Thyroid gland (tissue), 4 donors: ENCODE measurements at regions not wholly inside any gene's neighbourhood (a gene's known extent, or its start where the extent isn't known, plus 50 kb on each side); places are given as distances from the start of the nearest gene placed in this dataset.
"Not testable (repeated sequence)": the region's sequence is repeated elsewhere in the genome, so short reads cannot be mapped to it uniquely, and the experiment has no call there.

ENCODE experiments used
- DNase-seq, 2 donors: peaks; one replicate each; pipeline ENCODE4 v3.0.0-alpha.2; 2019
- H3K27ac ChIP-seq, 3 donors: fragments of 200-600 bp; sonication (generic); 1 replicate in 2 of 3; 2 replicates in 1 of 3; pipeline ENCODE4 v1.5.1; 2016 to 2019; ENCODE audit warnings: mild to moderate bottlenecking in 1 of 3, moderate library complexity in 1 of 3
- H3K27me3 ChIP-seq: fragments of 200-600 bp; sonication (generic); one replicate; pipeline ENCODE4 v1.5.1; 2019
- H3K36me3 ChIP-seq, 2 donors: fragments of 200-600 bp; sonication (generic); one replicate each; pipeline ENCODE4 v1.5.1; 2016 to 2019
- H3K4me1 ChIP-seq, 2 donors: fragments of 200-600 bp; sonication (generic); one replicate each; pipeline ENCODE4 v1.5.1; 2017 to 2019
- H3K4me3 ChIP-seq, 3 donors: fragments of 200-600 bp; sonication (generic); replicated peaks in 1 of 3; 1 replicate in 2 of 3; 2 replicates in 1 of 3; pipeline ENCODE4 v1.5.1; 2016; ENCODE audit warnings: mild to moderate bottlenecking in 1 of 3
- H3K9me3 ChIP-seq: fragments of 200-600 bp; sonication (generic); one replicate; pipeline ENCODE4 v1.5.1; 2017
- POLR2A ChIP-seq, 2 donors: fragments of 450-650 bp; IDR thresholded peaks; one replicate each; pipeline ENCODE4 v1.6.1; 2017; ENCODE audit warnings: antibody characterized with exemption in 2 of 2, mild to moderate bottlenecking in 2 of 2, moderate library complexity in 1 of 2
- WGBS, 2 donors: methylation state at CpG; one replicate each; pipeline ENCODE4 v1.1.5; 2017; 5-methylcytosine and 5-hydroxymethylcytosine counted together
- intact Hi-C: fragments of 100-400 bp; cut with DNase I; formaldehyde crosslinking; loops from one replicate; pipeline ENCODE4 v1.15.1; 2023
- TF ChIP-seq, protein P1 (sequence below), 6 experiments: fragments of 200-600 bp in 3 of 6; fragments of 450-650 bp in 3 of 6; sonication (generic) in 3 of 6; IDR thresholded peaks; one replicate each; pipeline ENCODE4 v1.5.1; 2016 to 2019; ENCODE audit warnings: antibody characterized with exemption in 6 of 6, mild to moderate bottlenecking in 2 of 6, inconsistent platforms in 1 of 6, moderate library complexity in 1 of 6

DNA sequence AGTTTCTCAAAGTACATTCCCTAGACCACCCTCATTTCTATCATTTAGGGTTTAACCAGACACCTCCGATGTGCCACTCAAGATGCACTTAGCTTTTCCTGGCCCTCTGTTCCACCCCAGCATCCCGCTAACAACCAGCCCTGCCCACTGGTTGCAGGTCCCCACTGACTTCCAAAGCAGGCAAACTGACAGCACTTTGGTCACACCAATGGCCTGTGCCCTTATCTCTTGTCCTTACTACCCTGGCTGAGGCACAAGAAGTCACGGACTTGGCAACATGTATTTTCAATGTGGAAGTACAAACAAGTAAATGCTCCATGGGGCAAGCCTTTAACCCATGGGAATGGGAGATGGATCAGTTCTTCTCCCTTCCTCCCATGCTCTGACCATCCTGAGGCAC lies 357.1 kb downstream of the OMA1 start:
- H3K9me3 ChIP-seq = no peaks in the 10 kb centered on the region
- no peak overlapping the region for H3K27ac ChIP-seq
- no peak overlapping the region for H3K4me3 ChIP-seq
- WGBS, 2 donors = 83 to 84% methylated on average over 3 of the region's 3 CpGs
- no peaks in the 10 kb centered on the region for H3K27me3 ChIP-seq
- no peak for DNase-seq
- intact Hi-C loops = no loop called here
- TF ChIP-seq POLR2A (IDR thresholded peaks at IDR 0.05) = no peak
- TF ChIP-seq, protein P1, sequence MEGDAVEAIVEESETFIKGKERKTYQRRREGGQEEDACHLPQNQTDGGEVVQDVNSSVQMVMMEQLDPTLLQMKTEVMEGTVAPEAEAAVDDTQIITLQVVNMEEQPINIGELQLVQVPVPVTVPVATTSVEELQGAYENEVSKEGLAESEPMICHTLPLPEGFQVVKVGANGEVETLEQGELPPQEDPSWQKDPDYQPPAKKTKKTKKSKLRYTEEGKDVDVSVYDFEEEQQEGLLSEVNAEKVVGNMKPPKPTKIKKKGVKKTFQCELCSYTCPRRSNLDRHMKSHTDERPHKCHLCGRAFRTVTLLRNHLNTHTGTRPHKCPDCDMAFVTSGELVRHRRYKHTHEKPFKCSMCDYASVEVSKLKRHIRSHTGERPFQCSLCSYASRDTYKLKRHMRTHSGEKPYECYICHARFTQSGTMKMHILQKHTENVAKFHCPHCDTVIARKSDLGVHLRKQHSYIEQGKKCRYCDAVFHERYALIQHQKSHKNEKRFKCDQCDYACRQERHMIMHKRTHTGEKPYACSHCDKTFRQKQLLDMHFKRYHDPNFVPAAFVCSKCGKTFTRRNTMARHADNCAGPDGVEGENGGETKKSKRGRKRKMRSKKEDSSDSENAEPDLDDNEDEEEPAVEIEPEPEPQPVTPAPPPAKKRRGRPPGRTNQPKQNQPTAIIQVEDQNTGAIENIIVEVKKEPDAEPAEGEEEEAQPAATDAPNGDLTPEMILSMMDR (IDR thresholded peaks at IDR 0.05) = no peak
- no peaks in the 10 kb centered on the region for H3K36me3 ChIP-seq
- no peaks in the 10 kb centered on the region for H3K4me1 ChIP-seq

DNA sequence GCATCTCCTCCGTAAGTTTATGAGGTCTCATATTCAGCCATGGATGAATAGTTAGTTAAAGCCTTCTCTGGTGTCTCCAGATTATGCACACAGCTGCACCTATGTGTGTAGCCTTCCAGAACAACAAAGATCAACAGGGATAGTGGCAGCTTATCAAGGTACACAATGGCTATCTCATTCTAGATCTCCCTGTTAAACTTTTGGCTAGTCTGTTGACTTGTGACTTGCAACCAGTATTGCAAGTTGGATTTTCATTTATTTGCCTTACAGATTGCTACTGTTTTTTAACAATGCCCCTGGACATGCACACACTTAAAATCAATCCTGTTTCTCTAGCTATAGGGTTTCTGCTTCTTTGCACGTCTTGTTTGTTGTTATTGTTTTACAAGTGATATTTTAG lies 363.2 kb downstream of the OMA1 start:
- 33 to 34% methylated on average over 2 of the region's 2 CpGs for WGBS, 2 donors
- DNase-seq = no peak
- intact Hi-C loops = no loop called here
- TF ChIP-seq, protein P1 (IDR thresholded peaks at IDR 0.05) = no peak
- no peak for TF ChIP-seq POLR2A (IDR thresholded peaks at IDR 0.05)
- no peaks in the 10 kb centered on the region for H3K9me3 ChIP-seq
- no peaks in the 10 kb centered on the region for H3K27me3 ChIP-seq
- no peaks in the 10 kb centered on the region for H3K4me1 ChIP-seq
- H3K36me3 ChIP-seq = no peaks in the 10 kb centered on the region
- H3K4me3 ChIP-seq = no peak overlapping the region
- H3K27ac ChIP-seq = no peak overlapping the region

DNA sequence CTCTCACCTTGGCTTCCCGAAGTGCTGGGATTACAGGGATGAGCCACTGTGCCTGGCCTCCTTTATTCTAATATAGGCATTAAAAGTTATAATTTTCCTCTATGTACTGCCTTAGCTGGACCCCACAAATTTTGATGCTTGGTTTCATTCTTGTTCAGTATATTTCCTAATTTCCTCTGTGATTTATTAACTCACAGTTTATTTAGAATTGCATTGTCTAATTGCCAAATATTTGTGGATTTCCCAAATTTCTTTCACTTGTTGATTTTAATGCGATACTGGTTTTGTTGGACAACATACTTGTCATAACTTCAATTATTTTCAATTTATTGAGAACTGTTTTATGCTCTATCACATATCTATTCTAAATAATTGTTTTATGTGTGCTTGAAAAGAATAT lies 366.0 kb downstream of the OMA1 start:
- no peak overlapping the region for H3K4me3 ChIP-seq
- H3K36me3 ChIP-seq = no peaks in the 10 kb centered on the region
- intact Hi-C loops = no loop called here
- no peaks in the 10 kb centered on the region for H3K27me3 ChIP-seq
- WGBS, 2 donors = 90 to 97% methylated on average over 2 of the region's 2 CpGs
- DNase-seq = no peak
- no peak overlapping the region for H3K27ac ChIP-seq
- H3K4me1 ChIP-seq = no peaks in the 10 kb centered on the region
- TF ChIP-seq, protein P1 (IDR thresholded peaks at IDR 0.05) = no peak
- no peak for TF ChIP-seq POLR2A (IDR thresholded peaks at IDR 0.05)
- H3K9me3 ChIP-seq = no peaks in the 10 kb centered on the region

DNA sequence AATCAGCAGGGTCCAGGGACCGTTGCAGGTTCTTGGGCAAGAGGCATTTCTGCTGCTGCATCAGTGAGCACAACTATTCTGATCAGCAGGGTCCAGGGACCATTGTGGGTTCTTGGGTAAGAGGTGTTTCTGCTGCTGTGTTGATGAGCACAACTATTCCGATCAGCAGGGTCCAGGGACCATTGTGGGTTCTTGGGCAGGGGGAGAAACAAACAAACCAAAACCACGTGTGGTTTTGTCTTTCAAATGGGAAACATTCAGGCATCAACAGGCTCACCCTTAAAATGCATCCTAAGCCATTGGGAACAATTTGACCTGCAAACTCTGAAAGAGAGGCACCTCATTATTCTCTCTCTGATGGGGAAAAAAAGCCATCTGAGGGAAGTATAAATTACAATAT lies 377.4 kb downstream of the OMA1 start:
- DNase-seq, H3K36me3 ChIP-seq, H3K4me1 ChIP-seq, intact Hi-C loops, H3K27me3 ChIP-seq, H3K4me3 ChIP-seq, H3K9me3 ChIP-seq, H3K27ac ChIP-seq: not testable (repeated sequence)
- WGBS, 2 donors = 55 to 56% methylated on average over 3 of the region's 3 CpGs

DNA sequence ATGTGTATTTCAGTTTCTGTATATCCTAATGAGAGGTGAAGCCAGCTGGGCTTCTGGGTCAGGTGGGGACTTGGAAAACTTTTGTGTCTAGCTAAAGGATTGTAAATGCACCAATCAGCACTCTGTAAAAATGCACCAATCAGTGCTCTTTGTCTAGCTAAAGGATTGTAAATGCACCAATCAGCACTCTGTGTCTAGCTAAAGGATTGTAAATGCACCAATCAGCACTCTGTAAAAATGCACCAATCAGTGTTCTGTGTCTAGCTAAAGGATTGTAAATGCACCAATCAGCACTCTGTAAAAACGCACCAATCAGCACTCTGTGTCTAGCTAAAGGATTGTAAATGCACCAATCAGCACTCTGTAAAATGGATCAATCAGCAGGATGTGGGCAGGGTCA lies 379.4 kb downstream of the OMA1 start:
- H3K27me3 ChIP-seq, H3K9me3 ChIP-seq, H3K36me3 ChIP-seq, H3K4me1 ChIP-seq, DNase-seq, H3K4me3 ChIP-seq, H3K27ac ChIP-seq, intact Hi-C loops: not testable (repeated sequence)
- 100% methylated on average over 1 of the region's 1 CpG for WGBS, 2 donors

DNA sequence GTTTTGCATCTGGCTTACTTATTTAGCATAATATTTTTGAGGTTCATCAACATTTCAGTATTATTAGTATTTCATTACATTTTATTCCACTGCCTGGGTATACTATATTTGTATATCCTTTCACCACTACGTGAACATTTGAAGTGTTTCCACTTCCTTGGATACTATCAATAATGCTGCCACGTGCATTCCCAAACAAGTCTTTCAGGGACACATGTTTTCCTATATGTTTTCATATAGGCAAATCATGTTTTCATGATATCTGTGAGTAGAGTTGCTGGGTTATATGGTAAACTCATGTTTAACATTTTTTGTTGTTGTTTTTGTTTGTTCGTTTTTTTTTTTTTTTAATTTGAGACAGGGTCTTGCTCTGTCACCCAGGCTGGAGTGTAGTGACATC lies 380.1 kb downstream of the OMA1 start:
- no peaks in the 10 kb centered on the region for H3K36me3 ChIP-seq
- intact Hi-C loops = no loop called here
- WGBS, 2 donors = 88 to 89% methylated on average over 3 of the region's 3 CpGs
- no peak for DNase-seq
- peaks cover 7 to 10% of the 10 kb centered on the region in 2 donors for H3K4me1 ChIP-seq
- no peak for TF ChIP-seq POLR2A (IDR thresholded peaks at IDR 0.05)
- TF ChIP-seq, protein P1 (IDR thresholded peaks at IDR 0.05) = no peak
- no peak overlapping the region for H3K27ac ChIP-seq
- H3K27me3 ChIP-seq = no peaks in the 10 kb centered on the region
- no peaks in the 10 kb centered on the region for H3K9me3 ChIP-seq
- no peak overlapping the region for H3K4me3 ChIP-seq
